HL-60 (cell line): ENCODE measurements at regions not wholly inside any gene's neighbourhood (a gene's known extent, or its start where the extent isn't known, plus 50 kb on each side); places are given as distances from the start of the nearest gene placed in this dataset.

Experiments
- DNase-seq, 2 experiments: peaks; one replicate each; pipeline ENCODE4 v3.0.0-alpha.2; 2010 to 2020; ENCODE audit warnings: low read depth in 1 of 2, low spot score in 1 of 2
- H3K27ac ChIP-seq: fragments of 250-450 bp; sonication (Bioruptor Pico); replicated peaks from 2 replicates; pipeline ENCODE4 v1.5.1; 2020; ENCODE audit warnings: mild to moderate bottlenecking, moderate library complexity
- H3K27me3 ChIP-seq: fragments of 250-450 bp; sonication (Bioruptor Pico); 2 replicates; pipeline ENCODE4 v1.5.1; 2021; ENCODE audit warnings: mild to moderate bottlenecking, moderate library complexity; ENCODE audit not compliant: insufficient read depth, poor library complexity, severe bottlenecking
- H3K4me3 ChIP-seq: replicated peaks from 2 replicates; pipeline ENCODE4 v1.5.1; 2011; ENCODE audit warnings: mild to moderate bottlenecking, control low read depth, low read length; ENCODE audit not compliant: insufficient read depth
- GABPA ChIP-seq: IDR thresholded peaks from 2 replicates; pipeline ENCODE4 v1.6.1; 2012; ENCODE audit warnings: low read depth
- POLR2AphosphoS5 ChIP-seq: IDR thresholded peaks from 2 replicates; pipeline ENCODE4 v1.6.1; 2012; ENCODE audit warnings: low read depth
- REST ChIP-seq: IDR thresholded peaks from 2 replicates; pipeline ENCODE4 v1.6.1; 2012; ENCODE audit warnings: low read depth; ENCODE audit not compliant: insufficient replicate concordance
- SPI1 ChIP-seq: IDR thresholded peaks from 2 replicates; pipeline ENCODE4 v1.6.1; 2012; ENCODE audit warnings: low read depth, mild to moderate bottlenecking, borderline replicate concordance
- TF ChIP-seq, protein P1 (sequence below): IDR thresholded peaks from one replicate; pipeline ENCODE4 v1.5.1; 2011; ENCODE audit warnings: low read length, control low read depth, inconsistent platforms; ENCODE audit not compliant: insufficient read depth

GRCh38 chr10:129085811-129086210 lies 381.2 kb upstream of the MGMT start:
- Histone ChIP-seq H3K4me3 (no peak overlapping the region), H3K27me3 (no peaks in the 10 kb centered on the region), H3K27ac (no peak overlapping the region)
- no peak for DNase-seq
- TF ChIP-seq POLR2AphosphoS5 (no peak), GABPA (no peak), REST (no peak), SPI1 (no peak)
- TF ChIP-seq, protein P1, sequence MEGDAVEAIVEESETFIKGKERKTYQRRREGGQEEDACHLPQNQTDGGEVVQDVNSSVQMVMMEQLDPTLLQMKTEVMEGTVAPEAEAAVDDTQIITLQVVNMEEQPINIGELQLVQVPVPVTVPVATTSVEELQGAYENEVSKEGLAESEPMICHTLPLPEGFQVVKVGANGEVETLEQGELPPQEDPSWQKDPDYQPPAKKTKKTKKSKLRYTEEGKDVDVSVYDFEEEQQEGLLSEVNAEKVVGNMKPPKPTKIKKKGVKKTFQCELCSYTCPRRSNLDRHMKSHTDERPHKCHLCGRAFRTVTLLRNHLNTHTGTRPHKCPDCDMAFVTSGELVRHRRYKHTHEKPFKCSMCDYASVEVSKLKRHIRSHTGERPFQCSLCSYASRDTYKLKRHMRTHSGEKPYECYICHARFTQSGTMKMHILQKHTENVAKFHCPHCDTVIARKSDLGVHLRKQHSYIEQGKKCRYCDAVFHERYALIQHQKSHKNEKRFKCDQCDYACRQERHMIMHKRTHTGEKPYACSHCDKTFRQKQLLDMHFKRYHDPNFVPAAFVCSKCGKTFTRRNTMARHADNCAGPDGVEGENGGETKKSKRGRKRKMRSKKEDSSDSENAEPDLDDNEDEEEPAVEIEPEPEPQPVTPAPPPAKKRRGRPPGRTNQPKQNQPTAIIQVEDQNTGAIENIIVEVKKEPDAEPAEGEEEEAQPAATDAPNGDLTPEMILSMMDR, result no peak

- no peak for TF ChIP-seq POLR2AphosphoS5
- TF ChIP-seq, protein P1, result no peak
- no peak for TF ChIP-seq GABPA
- TF ChIP-seq SPI1, result no peak
- TF ChIP-seq REST, result no peak
- no peak for DNase-seq
- H3K4me3 ChIP-seq, result no peak overlapping the region
- no peaks in the 10 kb centered on the region for H3K27me3 ChIP-seq
- no peak overlapping the region for H3K27ac ChIP-seq
These were observed 377.7 kb upstream of the MGMT start for GRCh38 chr10:129089341-129089740.

DNA sequence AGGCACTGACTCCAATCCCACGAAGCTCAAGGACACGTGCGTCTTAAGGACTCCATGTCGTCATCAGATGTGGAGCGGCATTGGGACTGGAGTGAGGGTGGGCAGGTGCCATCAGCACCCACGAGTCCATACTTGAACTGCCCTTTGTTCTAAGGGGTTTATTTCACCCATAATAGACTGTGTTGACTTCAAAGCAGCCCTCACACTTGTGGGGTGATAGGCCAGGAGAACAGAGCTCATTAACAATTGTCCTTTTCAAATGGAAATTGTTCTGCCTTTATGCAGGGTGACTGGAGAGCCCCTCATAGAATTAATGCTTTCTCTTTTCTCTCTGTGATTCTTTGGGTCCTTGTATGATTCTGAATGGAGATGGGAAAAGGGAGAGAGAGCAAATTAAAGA lies 376.9 kb upstream of the MGMT start:
- H3K27ac ChIP-seq, result no peak overlapping the region
- no peaks in the 10 kb centered on the region for H3K27me3 ChIP-seq
- DNase-seq, result no peak
- TF ChIP-seq, protein P1, result no peak
- TF ChIP-seq GABPA, result no peak
- no peak for TF ChIP-seq REST
- TF ChIP-seq POLR2AphosphoS5, result no peak
- no peak for TF ChIP-seq SPI1
- no peak overlapping the region for H3K4me3 ChIP-seq
